ENCODE measurements at regions not wholly inside any gene's neighbourhood (a gene's known extent, or its start where the extent isn't known, plus 50 kb on each side); places are given as distances from the start of the nearest gene placed in this dataset.

DNA sequence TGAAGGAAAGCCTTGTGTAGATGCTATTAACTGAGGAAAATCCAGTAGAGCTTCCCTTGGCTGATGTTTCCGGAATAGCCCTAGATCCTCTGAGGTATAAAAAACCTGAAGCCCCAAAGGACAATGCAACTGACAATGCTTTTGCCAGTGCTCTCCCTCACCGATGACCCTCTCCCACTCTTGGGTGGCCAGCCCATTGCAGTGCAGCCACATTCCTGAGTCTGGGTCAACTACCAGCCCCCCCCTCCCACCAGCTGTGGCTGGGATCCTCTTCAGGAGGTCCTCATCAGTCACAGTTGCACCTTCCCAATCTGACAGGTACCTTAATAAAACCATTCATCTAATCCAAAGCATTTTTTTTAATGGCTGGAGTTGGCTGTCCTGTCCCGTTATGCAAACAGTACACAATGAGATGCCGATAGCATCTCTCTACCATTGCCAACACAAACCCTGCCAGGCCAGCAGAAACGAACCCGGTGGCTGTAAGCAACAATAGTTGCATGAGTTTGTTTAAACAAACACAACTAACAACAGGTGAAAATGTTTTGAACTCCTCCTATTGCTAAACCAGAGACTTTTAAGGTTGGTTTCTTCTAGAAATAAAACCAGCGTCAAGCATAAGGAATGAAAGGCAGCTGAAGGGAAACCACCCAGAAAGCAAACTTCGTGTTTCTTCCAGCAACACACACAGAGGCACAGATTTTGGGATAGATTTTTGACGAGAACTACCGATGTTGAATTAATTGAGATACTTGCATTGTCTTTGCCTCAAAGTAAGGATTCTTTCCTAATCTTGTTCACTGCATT is 128.3 kb upstream of the ARHGEF3 start:
- TF ChIP-seq, protein P1, sequence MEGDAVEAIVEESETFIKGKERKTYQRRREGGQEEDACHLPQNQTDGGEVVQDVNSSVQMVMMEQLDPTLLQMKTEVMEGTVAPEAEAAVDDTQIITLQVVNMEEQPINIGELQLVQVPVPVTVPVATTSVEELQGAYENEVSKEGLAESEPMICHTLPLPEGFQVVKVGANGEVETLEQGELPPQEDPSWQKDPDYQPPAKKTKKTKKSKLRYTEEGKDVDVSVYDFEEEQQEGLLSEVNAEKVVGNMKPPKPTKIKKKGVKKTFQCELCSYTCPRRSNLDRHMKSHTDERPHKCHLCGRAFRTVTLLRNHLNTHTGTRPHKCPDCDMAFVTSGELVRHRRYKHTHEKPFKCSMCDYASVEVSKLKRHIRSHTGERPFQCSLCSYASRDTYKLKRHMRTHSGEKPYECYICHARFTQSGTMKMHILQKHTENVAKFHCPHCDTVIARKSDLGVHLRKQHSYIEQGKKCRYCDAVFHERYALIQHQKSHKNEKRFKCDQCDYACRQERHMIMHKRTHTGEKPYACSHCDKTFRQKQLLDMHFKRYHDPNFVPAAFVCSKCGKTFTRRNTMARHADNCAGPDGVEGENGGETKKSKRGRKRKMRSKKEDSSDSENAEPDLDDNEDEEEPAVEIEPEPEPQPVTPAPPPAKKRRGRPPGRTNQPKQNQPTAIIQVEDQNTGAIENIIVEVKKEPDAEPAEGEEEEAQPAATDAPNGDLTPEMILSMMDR (IDR thresholded peaks at IDR 0.05; ENCODE audit: low read length) = no peak
- no peak for TF ChIP-seq EZH2 (IDR thresholded peaks at IDR 0.05; ENCODE audit: borderline replicate concordance, low read length)
